ENCODE measurements at regions not wholly inside any gene's neighbourhood (a gene's known extent, or its start where the extent isn't known, plus 50 kb on each side); places are given as distances from the start of the nearest gene placed in this dataset.

GRCh38 chr11:11089805-11090204 is 232.0 kb upstream of the ZBED5 start:
- intact Hi-C loops (cut with DNase I) = no loop called here
- ATAC-seq (ENCODE audit: poor library complexity) = no peak
- no peak for DNase-seq

GRCh38 chr11:11086979-11087378 is 229.1 kb upstream of the ZBED5 start:
- DNase-seq (no peak), ATAC-seq (ENCODE audit: poor library complexity) (no peak)
- intact Hi-C loops (cut with DNase I) = no loop called here

DNA sequence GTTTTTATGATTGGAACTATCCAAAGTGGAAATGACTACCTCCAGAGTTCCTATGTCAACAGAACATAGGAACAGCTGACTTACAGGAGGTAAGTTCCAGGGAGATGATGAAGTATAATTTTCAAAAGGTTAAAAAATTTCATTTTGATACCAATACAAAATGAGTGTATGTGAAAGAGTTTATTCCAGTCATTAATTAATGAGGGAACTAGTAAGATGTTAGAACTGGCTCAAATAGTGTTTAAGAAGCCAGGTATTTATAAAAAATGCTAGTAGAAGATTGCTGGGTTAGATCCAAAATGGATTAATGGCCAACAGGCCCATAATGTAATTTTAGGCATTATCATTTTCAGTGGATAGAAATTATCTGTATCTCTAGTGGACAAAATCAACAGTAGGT is 227.7 kb upstream of the ZBED5 start:
- intact Hi-C loops (cut with DNase I) = no loop called here
- ATAC-seq (ENCODE audit: poor library complexity) (no peak), DNase-seq (no peak)

DNA sequence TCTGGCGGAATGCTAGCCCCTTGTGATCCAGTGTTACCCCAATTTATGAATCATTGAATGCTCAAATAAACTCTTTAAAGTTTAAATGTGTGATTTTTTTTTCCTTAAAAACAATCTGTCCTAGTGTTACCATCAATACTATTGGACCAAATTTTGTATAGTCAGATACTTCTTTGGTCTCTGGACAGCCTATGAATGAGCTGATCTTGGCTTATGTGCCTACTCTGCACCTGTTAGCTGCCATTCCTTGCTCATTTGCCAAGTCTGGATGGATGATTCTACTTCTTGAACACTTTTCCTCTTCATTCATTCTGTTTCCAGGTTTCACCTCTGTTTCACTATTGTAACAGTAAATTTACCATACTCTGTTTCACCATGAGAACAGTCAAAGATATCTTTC is 226.5 kb upstream of the ZBED5 start:
- ATAC-seq (ENCODE audit: poor library complexity) (no peak), DNase-seq (no peak)
- intact Hi-C loops (cut with DNase I) = no loop called here

GRCh38 chr11:11083441-11083840 is 225.6 kb upstream of the ZBED5 start:
- intact Hi-C loops (cut with DNase I) = no loop called here
- DNase-seq (no peak), ATAC-seq (ENCODE audit: poor library complexity) (no peak)

GRCh38 chr11:11082646-11083045 is 224.8 kb upstream of the ZBED5 start:
- ATAC-seq (ENCODE audit: poor library complexity) (no peak), DNase-seq (no peak)
- intact Hi-C loops (cut with DNase I) = no loop called here

GRCh38 chr11:11081776-11082175 is 223.9 kb upstream of the ZBED5 start:
- intact Hi-C loops (cut with DNase I) = no loop called here
- DNase-seq = no peak

GRCh38 chr11:11081288-11081687 is 223.4 kb upstream of the ZBED5 start:
- no peak for DNase-seq
- no peak for ATAC-seq (ENCODE audit: poor library complexity)
- intact Hi-C loops (cut with DNase I) = no loop called here

More at GRCh38 chr11:11081776-11082175, 223.9 kb upstream of the ZBED5 start:
- no peak for ATAC-seq (ENCODE audit: poor library complexity)

DNA sequence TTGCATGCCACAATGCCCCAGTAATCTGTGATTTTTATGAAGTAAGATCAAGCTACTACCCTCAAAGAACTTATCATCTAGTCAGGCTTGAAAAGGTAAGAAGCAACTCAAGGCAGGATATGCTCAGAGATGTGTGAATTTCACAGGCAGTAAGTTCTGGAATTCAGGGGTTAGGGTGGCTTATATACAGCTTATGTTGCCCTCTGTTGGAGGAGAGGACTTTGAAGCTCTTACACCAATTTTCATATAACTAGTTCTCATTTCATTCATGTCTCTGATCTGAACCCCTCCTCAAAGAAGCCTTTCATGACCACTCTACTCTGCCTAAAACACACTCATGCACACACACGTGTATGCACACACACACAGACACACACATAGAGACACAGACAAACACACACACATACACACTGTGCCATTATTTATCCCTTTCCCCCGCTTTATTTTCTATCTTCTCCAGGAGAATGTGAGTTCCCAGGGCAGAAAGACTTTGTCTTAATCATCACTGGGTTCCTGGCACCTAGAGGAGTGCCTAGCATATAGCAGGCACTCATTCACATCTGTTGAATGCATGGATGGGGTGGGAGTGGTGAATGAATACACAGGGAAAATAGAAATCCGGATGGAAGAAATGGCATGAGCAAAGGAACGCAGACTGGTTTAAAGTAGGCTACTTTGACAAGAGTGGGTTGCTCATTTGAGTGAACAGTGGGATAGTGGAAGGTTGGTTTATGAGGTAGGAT is 220.7 kb upstream of the ZBED5 start:
- DNase-seq (no peak), ATAC-seq (ENCODE audit: poor library complexity) (no peak)
- intact Hi-C loops (cut with DNase I) = no loop called here

- intact Hi-C loops (cut with DNase I) = no loop called here
These were observed 220.0 kb upstream of the ZBED5 start for GRCh38 chr11:11077898-11078297.

GRCh38 chr11:11076879-11077278 is 219.0 kb upstream of the ZBED5 start:
- intact Hi-C loops (cut with DNase I) = no loop called here
- ATAC-seq (ENCODE audit: poor library complexity) (no peak), DNase-seq (no peak)

More at GRCh38 chr11:11077898-11078297, 220.0 kb upstream of the ZBED5 start:
- DNase-seq (no peak), ATAC-seq (ENCODE audit: poor library complexity) (no peak)

DNA sequence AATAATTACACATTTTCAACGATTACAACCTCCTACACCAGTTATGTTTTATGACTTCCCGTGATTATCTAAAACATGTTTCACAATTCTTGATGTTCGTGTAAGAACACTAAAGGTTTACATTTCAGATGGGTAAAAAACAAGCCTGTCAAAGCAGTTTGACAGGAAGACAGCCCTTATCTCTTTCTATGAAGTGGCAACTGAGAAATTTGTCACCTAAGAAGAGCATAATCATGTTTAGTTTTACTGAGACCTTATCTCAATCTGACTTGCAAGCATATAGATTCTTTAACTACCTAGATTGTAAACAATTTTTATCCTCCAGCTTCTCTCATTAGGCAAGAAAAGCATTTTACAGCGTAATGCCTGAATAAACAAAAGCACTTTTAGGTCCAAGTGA is 218.4 kb upstream of the ZBED5 start:
- ATAC-seq (ENCODE audit: poor library complexity) (no peak), DNase-seq (no peak)
- intact Hi-C loops (cut with DNase I) = no loop called here

GRCh38 chr11:11075515-11076171 is 217.8 kb upstream of the ZBED5 start:
- DNase-seq (no peak), ATAC-seq (ENCODE audit: poor library complexity) (no peak)
- intact Hi-C loops (cut with DNase I) = no loop called here

DNA sequence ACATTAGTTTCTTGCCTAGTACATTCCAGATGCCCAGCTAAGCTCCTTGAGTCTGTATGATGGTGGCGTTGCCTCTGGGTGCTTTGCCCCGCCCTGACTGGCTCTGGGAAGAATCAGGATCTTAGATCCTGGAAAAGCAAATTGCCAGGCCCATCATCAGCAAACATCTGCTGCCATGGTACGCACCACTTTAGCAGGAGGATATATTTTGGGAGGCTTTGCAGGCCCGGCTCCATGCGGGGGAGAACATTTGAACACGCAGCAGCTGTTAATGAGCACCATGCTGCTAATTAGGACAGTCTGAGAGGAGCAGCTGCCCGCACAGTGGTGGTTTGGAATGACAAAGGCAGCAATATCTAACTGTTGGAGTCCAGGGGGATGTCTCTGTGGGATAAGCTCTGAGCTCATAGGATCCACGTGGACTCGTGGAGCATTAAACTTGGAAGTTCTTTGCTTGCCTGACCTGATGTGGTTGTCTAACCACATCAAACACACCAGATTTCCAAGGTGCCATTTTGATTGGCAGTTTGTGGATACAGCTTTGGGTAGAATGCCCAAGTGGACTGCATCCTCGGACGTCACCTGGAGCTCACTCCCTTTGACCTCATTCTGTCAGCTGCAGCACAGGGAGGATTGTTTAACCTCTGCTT is 217.0 kb upstream of the ZBED5 start:
- intact Hi-C loops (cut with DNase I) = no loop called here
- DNase-seq = no peak
- no peak for ATAC-seq (ENCODE audit: poor library complexity)

- DNase-seq (no peak), ATAC-seq (ENCODE audit: poor library complexity) (no peak)
- intact Hi-C loops (cut with DNase I) = no loop called here
These were observed 216.1 kb upstream of the ZBED5 start for GRCh38 chr11:11073996-11074395.

DNA sequence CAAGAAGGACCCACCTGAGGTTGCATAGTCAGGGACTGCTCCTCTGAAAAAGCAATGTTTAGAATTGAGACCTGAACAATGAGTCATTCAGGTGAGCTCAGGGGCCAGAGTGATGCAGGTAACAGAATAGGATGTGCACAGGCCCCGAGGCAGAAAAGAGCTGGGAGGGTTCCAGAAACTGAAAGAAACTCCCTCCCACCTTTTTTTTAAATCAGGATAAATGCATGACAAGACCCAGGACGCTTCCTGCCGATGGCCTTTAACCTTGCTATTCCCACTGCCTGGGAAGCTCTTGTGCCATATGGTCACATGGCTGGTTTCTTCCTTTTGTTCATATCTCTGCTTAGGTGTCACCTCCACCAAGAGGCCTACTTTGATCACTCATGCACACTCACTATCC is 214.2 kb upstream of the ZBED5 start:
- DNase-seq = no peak
- no peak for ATAC-seq (ENCODE audit: poor library complexity)
- intact Hi-C loops (cut with DNase I) = no loop called here

- ATAC-seq (ENCODE audit: poor library complexity) (no peak), DNase-seq (no peak)
- intact Hi-C loops (cut with DNase I) = no loop called here
These were observed 213.6 kb upstream of the ZBED5 start for GRCh38 chr11:11071486-11071885.

DNA sequence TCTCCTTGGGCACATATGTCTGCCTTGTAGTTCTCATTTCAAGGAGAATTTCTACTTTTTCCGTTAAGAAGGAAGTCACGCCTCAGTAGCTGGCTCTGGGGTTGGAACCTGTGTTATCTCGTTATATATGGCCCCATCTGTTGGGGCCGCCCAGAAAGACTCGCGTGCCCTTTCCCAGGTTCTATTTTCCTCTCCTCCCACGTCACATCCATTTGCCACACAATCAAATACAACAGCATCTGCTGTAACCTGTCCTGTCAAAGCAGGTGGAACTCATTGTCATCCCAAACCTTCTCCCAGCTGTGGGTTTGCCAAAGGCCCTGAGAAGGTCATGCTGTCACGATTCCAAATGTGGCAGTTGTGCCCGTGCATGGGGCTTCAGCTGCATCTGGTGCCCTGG is 213.1 kb upstream of the ZBED5 start:
- ATAC-seq (ENCODE audit: poor library complexity) = no peak
- no peak for DNase-seq
- intact Hi-C loops (cut with DNase I) = no loop called here

- DNase-seq = no peak
- intact Hi-C loops (cut with DNase I) = no loop called here
- ATAC-seq (ENCODE audit: poor library complexity) = no peak
These were observed 212.3 kb upstream of the ZBED5 start for GRCh38 chr11:11069841-11070835.

Data from Right ventricle myocardium superior (tissue), 1 donor.